Uterus (tissue), 3 donors: ENCODE measurements at regions not wholly inside any gene's neighbourhood (a gene's known extent, or its start where the extent isn't known, plus 50 kb on each side); places are given as distances from the start of the nearest gene placed in this dataset.

Experiments used
- DNase-seq, 2 donors: peaks; one replicate each; pipeline ENCODE4 v3.0.0-alpha.2; 2019 to 2020
- H3K27ac ChIP-seq, 2 donors: fragments of 200-600 bp; sonication (generic); 1 replicate in 1 of 2; 2 replicates in 1 of 2; pipeline ENCODE4 v1.5.1; 2016 to 2018
- H3K27me3 ChIP-seq, 2 donors: fragments of 200-600 bp; sonication (generic); one replicate each; pipeline ENCODE4 v1.5.1; 2018 to 2019; ENCODE audit warnings: control low read depth in 1 of 2
- H3K36me3 ChIP-seq, 2 donors: fragments of 200-600 bp; sonication (generic); one replicate each; pipeline ENCODE4 v1.5.1; 2019; ENCODE audit warnings: control low read depth in 1 of 2
- H3K4me1 ChIP-seq, 2 donors: fragments of 200-600 bp; sonication (generic); one replicate each; pipeline ENCODE4 v1.5.1; 2018 to 2019; ENCODE audit warnings: control low read depth in 1 of 2
- H3K4me3 ChIP-seq, 2 donors: fragments of 200-600 bp; sonication (generic); 1 replicate in 1 of 2; 2 replicates in 1 of 2; pipeline ENCODE4 v1.5.1; 2018 to 2019; ENCODE audit warnings: mild to moderate bottlenecking in 1 of 2
- H3K9me3 ChIP-seq, 2 donors: fragments of 200-600 bp; sonication (generic); one replicate each; pipeline ENCODE4 v1.5.1; 2019; ENCODE audit warnings: control low read depth in 1 of 2
- POLR2A ChIP-seq, 2 donors: fragments of 450-650 bp; IDR thresholded peaks; one replicate each; pipeline ENCODE4 v1.6.1; 2016; ENCODE audit warnings: antibody characterized with exemption in 2 of 2, mild to moderate bottlenecking in 1 of 2, moderate library complexity in 1 of 2
- intact Hi-C: fragments of 100-400 bp; cut with DNase I; formaldehyde crosslinking; loops from one replicate; pipeline ENCODE4 v1.15.1; 2023; ENCODE audit warnings: low total_unique reads
- TF ChIP-seq, protein P1 (sequence below), 4 experiments: fragments of 200-600 bp in 2 of 4; fragments of 450-650 bp in 2 of 4; sonication (generic) in 2 of 4; IDR thresholded peaks; one replicate each; pipeline ENCODE4 v1.5.1; 2016 to 2019; ENCODE audit warnings: antibody characterized with exemption in 4 of 4, mild to moderate bottlenecking in 2 of 4, moderate library complexity in 1 of 4
- donor health status: DM: yes; HTN: yes; CAD: no.

DNA sequence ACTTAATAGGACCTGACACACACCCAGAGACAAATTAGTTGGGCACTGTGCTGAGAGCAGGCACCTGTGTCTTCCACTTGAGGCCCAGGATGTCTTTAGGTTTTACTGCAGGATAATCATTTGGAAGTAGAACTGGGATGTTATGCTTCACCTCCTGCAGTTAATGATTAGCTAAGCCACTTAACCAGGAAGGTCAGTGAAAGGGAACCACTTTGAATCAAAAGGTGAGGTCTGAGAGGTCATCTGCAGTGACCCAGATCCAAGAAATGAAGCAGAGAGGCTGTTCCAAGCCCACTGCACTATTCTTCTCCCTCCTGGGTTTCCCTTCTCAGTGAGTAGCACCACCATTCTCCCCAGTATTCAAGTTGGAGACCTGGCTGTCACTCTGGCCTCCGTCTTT is 110.5 kb downstream of the SNX18 start:
- Histone ChIP-seq H3K36me3 (no peaks in the 10 kb centered on the region), H3K27me3 (no peaks in the 10 kb centered on the region), H3K4me3 (no peak overlapping the region), H3K27ac (no peak overlapping the region), H3K9me3 (no peaks in the 10 kb centered on the region), H3K4me1 (peaks cover 0 to 2% of the 10 kb centered on the region in 2 donors)
- no peak for DNase-seq
- intact Hi-C loops: no loop called here
- no peak for TF ChIP-seq POLR2A (IDR thresholded peaks at IDR 0.05)
- TF ChIP-seq, protein P1, sequence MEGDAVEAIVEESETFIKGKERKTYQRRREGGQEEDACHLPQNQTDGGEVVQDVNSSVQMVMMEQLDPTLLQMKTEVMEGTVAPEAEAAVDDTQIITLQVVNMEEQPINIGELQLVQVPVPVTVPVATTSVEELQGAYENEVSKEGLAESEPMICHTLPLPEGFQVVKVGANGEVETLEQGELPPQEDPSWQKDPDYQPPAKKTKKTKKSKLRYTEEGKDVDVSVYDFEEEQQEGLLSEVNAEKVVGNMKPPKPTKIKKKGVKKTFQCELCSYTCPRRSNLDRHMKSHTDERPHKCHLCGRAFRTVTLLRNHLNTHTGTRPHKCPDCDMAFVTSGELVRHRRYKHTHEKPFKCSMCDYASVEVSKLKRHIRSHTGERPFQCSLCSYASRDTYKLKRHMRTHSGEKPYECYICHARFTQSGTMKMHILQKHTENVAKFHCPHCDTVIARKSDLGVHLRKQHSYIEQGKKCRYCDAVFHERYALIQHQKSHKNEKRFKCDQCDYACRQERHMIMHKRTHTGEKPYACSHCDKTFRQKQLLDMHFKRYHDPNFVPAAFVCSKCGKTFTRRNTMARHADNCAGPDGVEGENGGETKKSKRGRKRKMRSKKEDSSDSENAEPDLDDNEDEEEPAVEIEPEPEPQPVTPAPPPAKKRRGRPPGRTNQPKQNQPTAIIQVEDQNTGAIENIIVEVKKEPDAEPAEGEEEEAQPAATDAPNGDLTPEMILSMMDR (IDR thresholded peaks at IDR 0.05): no peak

DNA sequence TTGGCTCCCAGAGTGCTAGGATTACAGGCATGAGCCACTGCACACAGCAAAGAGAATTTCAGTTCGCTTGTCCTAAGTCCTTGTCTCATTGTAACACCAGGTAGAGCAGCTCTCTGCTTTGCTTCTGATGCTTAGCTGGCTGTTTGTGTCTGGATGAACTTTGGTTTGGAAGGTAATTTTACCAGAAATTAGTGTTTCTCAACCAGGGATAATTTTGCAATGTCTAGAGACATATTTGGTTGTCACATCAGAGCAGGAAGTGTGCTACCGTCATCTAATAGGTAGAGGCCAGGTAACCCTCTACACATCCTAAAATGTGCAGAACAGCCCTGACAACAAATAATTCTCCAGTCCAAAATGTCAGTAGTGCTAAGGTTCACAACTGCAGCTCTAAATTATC is 108.8 kb downstream of the SNX18 start:
- Histone ChIP-seq H3K4me3 (no peak overlapping the region), H3K27me3 (no peaks in the 10 kb centered on the region), H3K27ac (no peak overlapping the region), H3K4me1 (no peaks in the 10 kb centered on the region), H3K36me3 (no peaks in the 10 kb centered on the region), H3K9me3 (no peaks in the 10 kb centered on the region)
- intact Hi-C loops: no loop called here
- DNase-seq: no peak
- TF ChIP-seq, protein P1 (IDR thresholded peaks at IDR 0.05): no peak
- no peak for TF ChIP-seq POLR2A (IDR thresholded peaks at IDR 0.05)

DNA sequence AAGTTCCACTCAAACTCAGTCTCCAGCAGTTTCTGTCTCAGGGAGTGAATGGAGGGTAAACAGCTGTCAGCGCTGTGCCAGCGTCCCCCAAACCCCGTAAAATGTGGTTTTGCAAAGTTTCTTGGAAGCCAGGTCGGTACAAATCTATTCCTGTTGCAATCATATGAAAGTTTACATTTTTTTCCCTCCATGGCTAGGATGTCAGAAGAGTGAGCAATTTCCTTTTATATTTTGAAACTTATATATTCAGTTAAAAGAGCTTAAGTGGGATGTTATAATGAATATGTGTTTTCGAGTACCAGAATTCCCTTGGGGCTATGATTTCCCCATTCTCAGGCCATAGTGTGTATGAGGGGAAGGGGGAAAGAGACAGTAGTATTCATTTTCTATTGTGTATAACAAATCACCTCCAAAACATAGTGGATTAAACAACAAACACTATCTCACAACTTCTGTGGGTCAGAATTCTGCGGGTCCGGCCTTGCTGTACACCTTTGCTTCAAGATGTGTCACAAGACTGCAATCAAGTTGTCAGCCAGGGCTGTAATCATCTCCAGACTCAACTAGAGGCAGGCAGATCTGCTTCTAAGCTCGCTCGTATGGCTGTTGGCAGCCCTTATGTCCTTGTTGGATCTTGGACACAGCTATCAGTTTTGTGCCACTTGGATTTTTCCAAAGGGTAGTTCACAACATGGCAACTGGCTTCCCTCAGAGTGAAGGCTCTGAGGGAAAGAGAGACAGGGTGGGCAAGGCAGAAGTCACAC is 107.4 kb downstream of the SNX18 start:
- DNase-seq: no peak
- Histone ChIP-seq H3K4me1 (no peaks in the 10 kb centered on the region), H3K4me3 (no peak overlapping the region), H3K27me3 (no peaks in the 10 kb centered on the region), H3K9me3 (no peaks in the 10 kb centered on the region), H3K27ac (no peak overlapping the region), H3K36me3 (no peaks in the 10 kb centered on the region)
- TF ChIP-seq POLR2A (IDR thresholded peaks at IDR 0.05): no peak
- TF ChIP-seq, protein P1 (IDR thresholded peaks at IDR 0.05): no peak
- intact Hi-C loops: no loop called here

DNA sequence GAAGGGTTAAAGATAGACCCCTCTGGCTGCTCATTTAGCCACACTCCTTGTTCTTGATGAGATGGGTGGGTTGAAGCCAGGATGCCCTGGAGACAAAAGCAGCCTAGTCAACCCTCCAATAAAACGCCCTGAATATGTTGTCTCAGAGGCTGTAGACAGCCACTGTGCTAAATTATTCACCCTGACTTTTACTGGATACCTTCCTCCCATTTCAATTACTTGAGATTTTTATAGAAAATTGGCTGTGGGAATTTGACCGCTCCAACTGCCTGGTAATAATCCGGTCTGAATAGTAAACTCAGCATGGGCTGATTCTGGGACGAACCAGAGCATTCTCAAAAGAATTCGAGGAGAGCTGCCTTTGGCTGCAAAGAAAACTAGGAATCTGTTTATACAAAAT is 104.2 kb downstream of the SNX18 start:
- intact Hi-C loops: no loop called here
- no peak overlapping the region for H3K27ac ChIP-seq

DNA sequence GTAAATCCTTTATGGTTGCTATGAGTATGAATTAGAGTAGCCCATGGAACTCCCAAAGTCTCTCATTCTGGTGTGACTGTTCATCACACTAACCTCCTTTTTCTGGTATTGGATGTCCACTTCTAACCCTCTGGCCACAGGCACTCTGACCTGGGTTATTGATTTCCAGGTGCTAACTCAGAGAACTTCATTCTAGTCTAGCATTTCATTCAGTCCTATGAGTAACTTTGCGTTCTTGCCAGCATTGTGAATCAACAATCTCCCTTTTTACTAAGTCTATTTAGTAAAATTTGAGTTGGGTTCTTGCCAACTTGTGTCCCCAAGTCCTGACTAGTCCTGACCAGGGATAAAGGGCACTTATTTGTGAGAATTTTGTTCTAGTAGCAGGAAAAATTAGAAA is 103.5 kb downstream of the SNX18 start:
- Histone ChIP-seq H3K9me3 (no peaks in the 10 kb centered on the region), H3K27ac (no peak overlapping the region), H3K36me3 (no peaks in the 10 kb centered on the region), H3K27me3 (no peaks in the 10 kb centered on the region), H3K4me3 (no peak overlapping the region), H3K4me1 (peaks cover 0 to 4% of the 10 kb centered on the region in 2 donors)
- intact Hi-C loops: no loop called here
- no peak for DNase-seq
- TF ChIP-seq, protein P1 (IDR thresholded peaks at IDR 0.05): no peak
- no peak for TF ChIP-seq POLR2A (IDR thresholded peaks at IDR 0.05)

More for the DNA sequence above, 104.2 kb downstream of the SNX18 start:
- no peaks in the 10 kb centered on the region for H3K9me3 ChIP-seq
- peaks cover 0 to 4% of the 10 kb centered on the region in 2 donors for H3K4me1 ChIP-seq
- no peak for TF ChIP-seq POLR2A (IDR thresholded peaks at IDR 0.05)
- TF ChIP-seq, protein P1 (IDR thresholded peaks at IDR 0.05): no peak
- no peaks in the 10 kb centered on the region for H3K36me3 ChIP-seq
- DNase-seq: no peak
- H3K4me3 ChIP-seq: no peak overlapping the region
- H3K27me3 ChIP-seq: no peaks in the 10 kb centered on the region
